ENCODE measurements at regions not wholly inside any gene's neighbourhood (a gene's known extent, or its start where the extent isn't known, plus 50 kb on each side); places are given as distances from the start of the nearest gene placed in this dataset.

GRCh38 chr1:204813522-204813921 is 57.1 kb upstream of the NFASC start:
- TF ChIP-seq EP300 (IDR thresholded peaks at IDR 0.05; ENCODE audit: borderline replicate concordance) (no peak), YY1 (IDR thresholded peaks at IDR 0.05; ENCODE audit: low read depth) (no peak), TEAD4 (IDR thresholded peaks at IDR 0.05) (no peak), RAD21 (IDR thresholded peaks at IDR 0.05; ENCODE audit: low read depth) (no peak), CREB1 (IDR thresholded peaks at IDR 0.05; ENCODE audit: low read depth) (no peak), NFIC (IDR thresholded peaks at IDR 0.05) (no peak), TAF1 (IDR thresholded peaks at IDR 0.05; ENCODE audit: low read depth) (no peak)
- TF ChIP-seq, protein P1, sequence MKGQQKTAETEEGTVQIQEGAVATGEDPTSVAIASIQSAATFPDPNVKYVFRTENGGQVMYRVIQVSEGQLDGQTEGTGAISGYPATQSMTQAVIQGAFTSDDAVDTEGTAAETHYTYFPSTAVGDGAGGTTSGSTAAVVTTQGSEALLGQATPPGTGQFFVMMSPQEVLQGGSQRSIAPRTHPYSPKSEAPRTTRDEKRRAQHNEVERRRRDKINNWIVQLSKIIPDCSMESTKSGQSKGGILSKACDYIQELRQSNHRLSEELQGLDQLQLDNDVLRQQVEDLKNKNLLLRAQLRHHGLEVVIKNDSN (IDR thresholded peaks at IDR 0.05), result no peak
- TF ChIP-seq, protein P2, sequence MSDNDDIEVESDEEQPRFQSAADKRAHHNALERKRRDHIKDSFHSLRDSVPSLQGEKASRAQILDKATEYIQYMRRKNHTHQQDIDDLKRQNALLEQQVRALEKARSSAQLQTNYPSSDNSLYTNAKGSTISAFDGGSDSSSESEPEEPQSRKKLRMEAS (IDR thresholded peaks at IDR 0.05), result no peak

Data from Ishikawa (cell line).